ENCODE measurements at regions not wholly inside any gene's neighbourhood (a gene's known extent, or its start where the extent isn't known, plus 50 kb on each side); places are given as distances from the start of the nearest gene placed in this dataset.

DNA sequence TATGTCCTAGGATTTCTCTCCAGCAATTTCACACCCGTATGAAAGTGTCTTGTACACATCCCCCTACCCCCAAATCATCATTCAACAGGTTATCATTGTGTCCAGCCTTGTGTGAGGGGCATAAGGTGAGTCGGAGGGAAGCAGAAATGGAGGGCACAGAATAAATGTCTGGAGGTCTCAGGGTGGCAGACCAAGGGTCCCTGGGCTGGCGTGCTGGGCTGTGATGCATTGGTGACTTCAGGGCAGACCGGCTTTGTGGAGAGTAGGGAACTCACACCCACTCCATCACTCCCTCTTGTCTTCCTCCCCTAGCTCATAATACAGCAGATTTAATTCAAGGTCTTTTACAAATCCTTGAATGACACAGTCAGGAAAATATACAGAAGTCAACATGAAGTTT lies 191.7 kb upstream of the PMEPA1 start:
- intact Hi-C loops (cut with DNase I; ENCODE audit: low total_unique reads) = no loop called here
- no peak for TF ChIP-seq CTCF (IDR thresholded peaks at IDR 0.05)
- no peak for TF ChIP-seq POLR2A (IDR thresholded peaks at IDR 0.05)

GRCh38 chr20:57900226-57900905 lies 190.6 kb upstream of the PMEPA1 start:
- TF ChIP-seq CTCF (IDR thresholded peaks at IDR 0.05) (no peak), POLR2A (IDR thresholded peaks at IDR 0.05) (no peak)
- no peaks in the 10 kb centered on the region for H3K27me3 ChIP-seq
- H3K27ac ChIP-seq = no peak overlapping the region
- H3K9me3 ChIP-seq = no peaks in the 10 kb centered on the region
- no peaks in the 10 kb centered on the region for H3K36me3 ChIP-seq
- intact Hi-C loops (cut with DNase I; ENCODE audit: low total_unique reads) = no loop called here
- no peak overlapping the region for H3K4me3 ChIP-seq
- DNase-seq = no peak
- H3K4me1 ChIP-seq = no peaks in the 10 kb centered on the region

More for the DNA sequence above, 191.7 kb upstream of the PMEPA1 start:
- no peaks in the 10 kb centered on the region for H3K36me3 ChIP-seq
- no peak overlapping the region for H3K4me3 ChIP-seq
- no peaks in the 10 kb centered on the region for H3K9me3 ChIP-seq
- H3K4me1 ChIP-seq = no peaks in the 10 kb centered on the region
- no peak overlapping the region for H3K27ac ChIP-seq
- DNase-seq = no peak
- H3K27me3 ChIP-seq = no peaks in the 10 kb centered on the region

- intact Hi-C loops (cut with DNase I; ENCODE audit: low total_unique reads) = no loop called here
- no peaks in the 10 kb centered on the region for H3K27me3 ChIP-seq
- no peak for DNase-seq
- H3K36me3 ChIP-seq = no peaks in the 10 kb centered on the region
- no peak overlapping the region for H3K27ac ChIP-seq
- no peaks in the 10 kb centered on the region for H3K9me3 ChIP-seq
- TF ChIP-seq POLR2A (IDR thresholded peaks at IDR 0.05) (no peak), CTCF (IDR thresholded peaks at IDR 0.05) (no peak)
- H3K4me1 ChIP-seq = no peaks in the 10 kb centered on the region
- H3K4me3 ChIP-seq = no peak overlapping the region
Observed at GRCh38 chr20:57899554-57899953, 189.7 kb upstream of the PMEPA1 start.

DNA sequence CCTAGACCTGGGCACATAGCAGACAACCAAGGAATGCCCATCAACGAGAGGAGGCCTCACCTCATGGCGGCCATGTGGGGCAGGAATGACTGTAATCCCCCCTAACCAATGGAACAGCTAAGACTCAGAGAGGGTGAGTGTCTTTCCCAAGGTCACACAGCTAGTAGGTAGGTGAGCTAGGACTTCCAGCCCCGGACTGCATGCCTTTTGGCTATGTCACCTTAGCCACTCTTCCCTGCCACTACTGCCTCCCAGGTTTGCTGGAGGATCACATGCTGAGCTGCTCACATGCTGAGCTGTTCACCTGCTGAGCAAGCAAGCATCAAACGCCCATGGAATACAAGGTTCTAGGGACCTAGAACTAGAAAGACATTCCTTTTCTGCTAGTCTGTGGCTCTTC lies 188.5 kb upstream of the PMEPA1 start:
- Histone ChIP-seq H3K27me3 (no peaks in the 10 kb centered on the region), H3K4me1 (no peaks in the 10 kb centered on the region), H3K36me3 (no peaks in the 10 kb centered on the region), H3K27ac (no peak overlapping the region), H3K9me3 (no peaks in the 10 kb centered on the region), H3K4me3 (no peak overlapping the region)
- intact Hi-C loops (cut with DNase I; ENCODE audit: low total_unique reads) = no loop called here
- DNase-seq = no peak
- TF ChIP-seq POLR2A (IDR thresholded peaks at IDR 0.05) (no peak), CTCF (IDR thresholded peaks at IDR 0.05) (no peak)

GRCh38 chr20:57897891-57898290 lies 188.1 kb upstream of the PMEPA1 start:
- H3K4me1 ChIP-seq = no peaks in the 10 kb centered on the region
- no peak overlapping the region for H3K4me3 ChIP-seq
- H3K27ac ChIP-seq = no peak overlapping the region
- no peaks in the 10 kb centered on the region for H3K36me3 ChIP-seq
- no peaks in the 10 kb centered on the region for H3K9me3 ChIP-seq
- intact Hi-C loops (cut with DNase I; ENCODE audit: low total_unique reads) = no loop called here
- no peak for DNase-seq
- H3K27me3 ChIP-seq = no peaks in the 10 kb centered on the region
- TF ChIP-seq CTCF (IDR thresholded peaks at IDR 0.05) (no peak), POLR2A (IDR thresholded peaks at IDR 0.05) (no peak)

Data from uterus (tissue), 3 donors.